Body of pancreas (tissue), 4 donors: ENCODE measurements at regions not wholly inside any gene's neighbourhood (a gene's known extent, or its start where the extent isn't known, plus 50 kb on each side); places are given as distances from the start of the nearest gene placed in this dataset.

Experiments used
- CTCF ChIP-seq, 7 experiments: fragments of 450-650 bp in 4 of 7; fragments of 200-600 bp in 3 of 7; sonication (generic) in 3 of 7; IDR thresholded peaks; one replicate each; pipeline ENCODE4 v1.5.1; 2016 to 2019; ENCODE audit warnings: antibody characterized with exemption in 7 of 7
- POLR2A ChIP-seq, 3 donors: fragments of 450-650 bp; IDR thresholded peaks; one replicate each; pipeline ENCODE4 v1.6.1; 2016; ENCODE audit warnings: antibody characterized with exemption in 3 of 3, mild to moderate bottlenecking in 2 of 3

GRCh38 chr12:91910871-91911388, 234.7 kb downstream of the BTG1 start:
- TF ChIP-seq CTCF (IDR thresholded peaks at IDR 0.05) (no peak), POLR2A (IDR thresholded peaks at IDR 0.05) (no peak)
